Lower leg skin (tissue), 3 donors: ENCODE measurements at regions not wholly inside any gene's neighbourhood (a gene's known extent, or its start where the extent isn't known, plus 50 kb on each side); places are given as distances from the start of the nearest gene placed in this dataset.

Source experiments
- CTCF ChIP-seq, 3 donors: fragments of 450-650 bp; IDR thresholded peaks; one replicate each; pipeline ENCODE4 v1.5.1; 2016; ENCODE audit warnings: antibody characterized with exemption in 3 of 3, mild to moderate bottlenecking in 3 of 3, moderate library complexity in 2 of 3
- POLR2A ChIP-seq, 2 donors: fragments of 450-650 bp; IDR thresholded peaks; one replicate each; pipeline ENCODE4 v1.6.1; 2016 to 2017; ENCODE audit warnings: antibody characterized with exemption in 2 of 2, mild to moderate bottlenecking in 1 of 2, moderate library complexity in 1 of 2

DNA sequence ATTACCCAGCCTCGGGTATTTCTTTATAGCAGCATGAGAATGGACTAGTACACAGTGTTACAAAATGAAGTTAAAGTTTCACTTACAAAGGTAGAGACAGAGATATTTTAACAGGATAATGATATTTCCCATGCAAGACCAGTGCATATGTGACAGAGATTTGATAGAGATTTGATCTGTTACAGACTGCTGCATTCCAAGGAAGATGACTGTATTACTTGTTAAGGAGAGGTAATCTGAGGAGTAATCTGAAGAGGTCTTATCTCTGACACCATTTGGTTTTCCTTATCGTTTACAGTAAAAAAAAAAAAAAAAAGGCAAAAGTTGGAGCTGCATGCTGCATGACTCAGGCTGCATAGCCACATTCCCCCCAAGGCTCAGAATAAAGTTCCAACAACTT, 289.6 kb downstream of the POM121L12 start:
- TF ChIP-seq POLR2A (IDR thresholded peaks at IDR 0.05) (no peak), CTCF (IDR thresholded peaks at IDR 0.05) (no peak)
